Spleen (tissue), 7 donors: ENCODE measurements at regions not wholly inside any gene's neighbourhood (a gene's known extent, or its start where the extent isn't known, plus 50 kb on each side); places are given as distances from the start of the nearest gene placed in this dataset.

Source experiments
- POLR2A ChIP-seq, 3 donors: fragments of 450-650 bp; IDR thresholded peaks; one replicate each; pipeline ENCODE4 v1.5.1; 2017; ENCODE audit warnings: antibody characterized with exemption in 3 of 3, mild to moderate bottlenecking in 1 of 3
- TF ChIP-seq, protein P1 (sequence below), 11 experiments: fragments of 200-600 bp in 7 of 11; fragments of 450-650 bp in 4 of 11; sonication (generic) in 4 of 11; IDR thresholded peaks in 8 of 11; conservative IDR thresholded peaks in 3 of 11; 1 replicate in 7 of 11; 2 replicates in 4 of 11; pipeline versions ENCODE4 v1.4.0 to v1.8.0; 2016 to 2021; ENCODE audit warnings: antibody characterized with exemption in 11 of 11, inconsistent platforms in 4 of 11, mild to moderate bottlenecking in 1 of 11
- donor health status: DM: no; HTN: no; CAD: no; lungs with moderate emphysema.
- donor health status: DM: no; HTN: no; CAD: no.
- donor health status: DM: no; HTN: no; CAD: no.

DNA sequence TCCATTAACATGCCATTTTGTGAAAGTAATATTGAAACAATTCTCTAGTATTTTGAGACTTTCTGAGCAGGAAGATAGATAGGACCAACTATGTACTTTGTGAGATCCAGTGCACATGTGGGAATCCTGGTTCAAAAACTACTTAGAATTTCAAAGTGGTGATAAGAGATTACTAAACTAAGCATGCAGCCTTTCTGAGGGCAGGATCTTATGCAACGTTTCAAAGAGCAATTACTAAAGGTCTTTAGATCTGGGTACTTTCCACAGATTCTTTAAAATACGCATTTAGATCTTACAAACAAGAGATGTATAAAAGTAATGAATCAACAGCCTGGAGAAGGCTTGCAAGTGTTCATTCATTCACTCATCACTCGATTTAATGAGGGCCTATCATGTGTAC is 124.4 kb upstream of the TRIB2 start:
- TF ChIP-seq, protein P1, sequence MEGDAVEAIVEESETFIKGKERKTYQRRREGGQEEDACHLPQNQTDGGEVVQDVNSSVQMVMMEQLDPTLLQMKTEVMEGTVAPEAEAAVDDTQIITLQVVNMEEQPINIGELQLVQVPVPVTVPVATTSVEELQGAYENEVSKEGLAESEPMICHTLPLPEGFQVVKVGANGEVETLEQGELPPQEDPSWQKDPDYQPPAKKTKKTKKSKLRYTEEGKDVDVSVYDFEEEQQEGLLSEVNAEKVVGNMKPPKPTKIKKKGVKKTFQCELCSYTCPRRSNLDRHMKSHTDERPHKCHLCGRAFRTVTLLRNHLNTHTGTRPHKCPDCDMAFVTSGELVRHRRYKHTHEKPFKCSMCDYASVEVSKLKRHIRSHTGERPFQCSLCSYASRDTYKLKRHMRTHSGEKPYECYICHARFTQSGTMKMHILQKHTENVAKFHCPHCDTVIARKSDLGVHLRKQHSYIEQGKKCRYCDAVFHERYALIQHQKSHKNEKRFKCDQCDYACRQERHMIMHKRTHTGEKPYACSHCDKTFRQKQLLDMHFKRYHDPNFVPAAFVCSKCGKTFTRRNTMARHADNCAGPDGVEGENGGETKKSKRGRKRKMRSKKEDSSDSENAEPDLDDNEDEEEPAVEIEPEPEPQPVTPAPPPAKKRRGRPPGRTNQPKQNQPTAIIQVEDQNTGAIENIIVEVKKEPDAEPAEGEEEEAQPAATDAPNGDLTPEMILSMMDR (IDR thresholded peaks at IDR 0.05 in 8 of 11, conservative IDR thresholded peaks at IDR 0.05 in 3 of 11), result no peak
- no peak for TF ChIP-seq POLR2A (IDR thresholded peaks at IDR 0.05)
